ENCODE measurements at regions not wholly inside any gene's neighbourhood (a gene's known extent, or its start where the extent isn't known, plus 50 kb on each side); places are given as distances from the start of the nearest gene placed in this dataset.
A peak's percentile ranks its signal among the peaks of the same experiment; 100 is the strongest.

GRCh38 chr4:38562751-38563198 is 101.2 kb upstream of the KLF3 start:
- ATAC-seq (no peak), DNase-seq (ENCODE audit: low spot score in 2 of 2) (no peak)
- no peaks in the 10 kb centered on the region for H3K9me3 Mint-ChIP-seq
- H3K27ac Mint-ChIP-seq: no peak overlapping the region
- no peaks in the 10 kb centered on the region for H3K36me3 Mint-ChIP-seq

DNA sequence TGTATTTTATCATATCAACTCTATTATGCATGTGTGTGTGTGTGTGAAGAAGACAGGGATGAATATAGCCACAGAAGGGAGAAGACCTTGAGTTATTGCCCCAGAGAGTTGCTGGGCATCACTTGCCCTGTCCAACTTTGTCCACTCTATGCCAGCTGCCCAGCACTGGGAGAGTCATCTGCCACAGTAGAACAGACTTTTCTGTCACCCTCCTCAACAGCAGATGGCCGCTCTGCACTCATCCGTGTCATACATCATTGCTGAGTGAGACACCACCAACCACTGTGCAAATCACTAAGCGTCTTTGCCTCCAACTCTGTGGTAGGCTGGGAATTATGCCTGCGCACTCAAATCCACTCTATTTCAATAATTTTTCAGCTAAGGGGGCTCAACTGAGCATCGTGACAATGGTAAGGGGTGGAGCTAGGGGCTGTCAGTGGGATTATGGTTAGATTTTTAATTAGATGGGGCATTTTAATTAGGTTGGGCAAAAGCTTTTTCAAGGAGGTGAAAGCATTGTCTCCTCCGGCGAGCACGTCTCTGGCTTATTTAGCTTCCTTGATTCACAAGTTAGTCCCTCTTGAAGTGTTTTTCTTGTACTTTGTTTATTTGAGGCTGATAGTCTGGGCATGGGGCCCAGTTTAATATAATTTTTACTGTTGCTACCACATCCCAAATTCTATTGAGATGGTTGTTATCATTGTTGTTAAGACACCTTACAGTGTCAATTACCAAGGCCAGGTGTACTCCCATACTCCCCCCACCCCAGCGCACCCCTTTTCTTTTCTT is 100.1 kb upstream of the KLF3 start:
- no peaks in the 10 kb centered on the region for H3K9me3 Mint-ChIP-seq
- H3K36me3 Mint-ChIP-seq: no peaks in the 10 kb centered on the region
- no peak for ATAC-seq
- no peak overlapping the region for H3K27ac Mint-ChIP-seq
- DNase-seq (ENCODE audit: low spot score in 2 of 2): no peak

- Mint-ChIP-seq H3K36me3 (no peaks in the 10 kb centered on the region), H3K27ac (no peak overlapping the region), H3K9me3 (no peaks in the 10 kb centered on the region)
- no peak for DNase-seq (ENCODE audit: low spot score in 2 of 2)
- no peak for ATAC-seq
These were observed 98.5 kb upstream of the KLF3 start for GRCh38 chr4:38565271-38566199.

DNA sequence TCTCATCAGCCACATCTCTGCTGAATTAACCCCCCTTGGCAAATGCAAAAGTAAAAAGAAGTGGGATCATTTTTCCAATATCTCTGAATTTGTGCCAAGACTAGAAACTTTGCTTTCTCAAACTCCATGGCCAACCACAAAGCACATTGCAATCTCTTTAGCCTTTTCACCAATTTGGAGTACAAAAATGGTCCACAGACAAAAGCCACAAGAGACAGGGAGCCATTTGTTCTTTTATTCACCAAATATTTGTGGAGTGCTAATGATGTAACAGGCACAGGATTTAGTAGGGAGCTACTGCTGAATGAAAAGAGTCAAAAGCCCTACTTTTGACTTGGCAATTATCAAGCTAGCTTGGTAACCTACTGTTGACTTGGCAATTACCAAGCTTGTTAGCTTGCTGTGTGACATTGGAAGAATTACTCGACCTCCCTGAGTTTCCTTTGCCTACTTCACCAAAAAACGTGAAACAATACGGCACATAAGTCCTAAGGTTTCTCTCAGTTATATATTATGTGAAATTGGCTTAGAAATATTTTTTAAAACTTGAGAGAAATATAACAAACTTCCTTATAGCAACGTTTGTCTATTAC is 97.1 kb upstream of the KLF3 start:
- Mint-ChIP-seq H3K9me3 (no peaks in the 10 kb centered on the region), H3K36me3 (no peaks in the 10 kb centered on the region)
- no peak for DNase-seq (ENCODE audit: low spot score in 2 of 2)

DNA sequence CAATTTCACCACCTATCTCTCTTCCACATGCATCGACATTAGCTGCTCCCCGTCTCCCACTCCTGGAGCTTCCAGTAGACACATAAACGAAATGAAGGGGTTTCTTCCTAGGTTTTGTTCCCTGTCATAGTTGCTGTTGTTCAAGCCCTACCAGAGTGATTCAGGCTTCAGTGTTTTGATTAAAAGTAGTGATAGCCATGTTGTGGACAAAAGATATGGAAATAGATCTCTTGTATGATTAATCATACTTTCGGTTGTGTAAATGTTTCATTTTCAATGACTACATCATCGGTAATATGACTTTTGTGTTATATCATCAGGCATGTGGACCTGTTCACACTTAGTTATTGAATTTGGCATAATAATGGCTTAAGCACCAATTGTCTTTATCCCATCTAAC is 96.5 kb upstream of the KLF3 start:
- no peak overlapping the region for H3K27ac Mint-ChIP-seq
- no peaks in the 10 kb centered on the region for H3K9me3 Mint-ChIP-seq
- no peak for DNase-seq (ENCODE audit: low spot score in 2 of 2)
- H3K36me3 Mint-ChIP-seq: no peaks in the 10 kb centered on the region
- peak; percentile 22 for ATAC-seq

More for the DNA sequence above, 97.1 kb upstream of the KLF3 start:
- no peak for ATAC-seq
- H3K27ac Mint-ChIP-seq: no peak overlapping the region

GRCh38 chr4:38568768-38569167 is 95.2 kb upstream of the KLF3 start:
- no peak for ATAC-seq
- no peak overlapping the region for H3K27ac Mint-ChIP-seq

DNA sequence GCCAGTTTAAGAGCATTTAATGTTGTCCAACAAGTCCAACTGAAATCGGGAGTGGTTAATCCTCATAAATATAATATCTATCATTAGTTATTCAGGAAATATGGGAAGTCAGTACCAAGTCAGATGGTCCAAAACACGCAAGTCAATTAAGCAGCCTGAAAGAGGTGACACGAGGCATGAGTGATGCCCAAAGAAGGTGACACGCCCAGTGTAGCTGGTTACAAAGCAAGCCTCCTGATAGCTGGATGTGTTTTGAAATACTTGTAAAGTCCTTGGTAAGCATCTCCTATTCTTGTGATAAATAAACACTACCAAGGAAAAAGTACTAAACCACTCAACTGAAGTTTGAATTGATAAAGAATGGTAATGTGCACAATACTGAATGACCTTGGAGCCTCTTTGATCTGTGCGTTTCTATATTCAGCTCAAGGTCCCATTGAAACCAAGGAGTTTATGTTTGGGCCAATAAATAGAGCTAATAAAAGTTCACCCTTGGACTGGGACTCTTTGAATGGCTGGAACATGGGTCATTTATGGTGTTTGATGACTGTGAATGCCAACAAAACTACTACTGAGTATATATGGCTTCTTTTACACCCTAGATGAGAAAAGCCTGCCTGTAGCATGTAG is 93.2 kb upstream of the KLF3 start:
- ATAC-seq (no peak), DNase-seq (ENCODE audit: low spot score in 2 of 2) (no peak)
- Mint-ChIP-seq H3K9me3 (no peaks in the 10 kb centered on the region), H3K27ac (no peak overlapping the region), H3K36me3 (no peaks in the 10 kb centered on the region)

More at GRCh38 chr4:38568768-38569167, 95.2 kb upstream of the KLF3 start:
- no peak for DNase-seq (ENCODE audit: low spot score in 2 of 2)
- Mint-ChIP-seq H3K36me3 (no peaks in the 10 kb centered on the region), H3K9me3 (no peaks in the 10 kb centered on the region)

DNA sequence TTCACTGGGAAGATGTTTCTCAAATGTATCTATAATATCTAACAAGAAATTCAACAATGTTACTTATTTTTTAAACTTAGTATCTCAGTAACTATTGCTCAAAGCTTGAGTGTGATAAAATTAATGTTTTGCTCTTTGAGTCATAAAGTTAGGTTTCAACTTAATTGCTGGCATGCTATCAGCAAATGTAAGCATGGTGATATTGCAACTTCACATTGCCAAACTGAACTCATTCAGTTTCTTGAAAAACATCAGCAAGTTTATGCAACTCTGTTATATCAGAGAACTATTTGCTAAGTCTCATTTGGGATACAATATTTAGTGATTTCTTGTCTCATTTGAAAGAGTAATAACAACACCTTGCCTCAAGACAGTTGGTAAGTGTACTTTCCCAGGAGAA is 91.2 kb upstream of the KLF3 start:
- H3K27ac Mint-ChIP-seq: no peak overlapping the region
- no peaks in the 10 kb centered on the region for H3K36me3 Mint-ChIP-seq
- ATAC-seq: no peak
- H3K9me3 Mint-ChIP-seq: no peaks in the 10 kb centered on the region
- no peak for DNase-seq (ENCODE audit: low spot score in 2 of 2)

DNA sequence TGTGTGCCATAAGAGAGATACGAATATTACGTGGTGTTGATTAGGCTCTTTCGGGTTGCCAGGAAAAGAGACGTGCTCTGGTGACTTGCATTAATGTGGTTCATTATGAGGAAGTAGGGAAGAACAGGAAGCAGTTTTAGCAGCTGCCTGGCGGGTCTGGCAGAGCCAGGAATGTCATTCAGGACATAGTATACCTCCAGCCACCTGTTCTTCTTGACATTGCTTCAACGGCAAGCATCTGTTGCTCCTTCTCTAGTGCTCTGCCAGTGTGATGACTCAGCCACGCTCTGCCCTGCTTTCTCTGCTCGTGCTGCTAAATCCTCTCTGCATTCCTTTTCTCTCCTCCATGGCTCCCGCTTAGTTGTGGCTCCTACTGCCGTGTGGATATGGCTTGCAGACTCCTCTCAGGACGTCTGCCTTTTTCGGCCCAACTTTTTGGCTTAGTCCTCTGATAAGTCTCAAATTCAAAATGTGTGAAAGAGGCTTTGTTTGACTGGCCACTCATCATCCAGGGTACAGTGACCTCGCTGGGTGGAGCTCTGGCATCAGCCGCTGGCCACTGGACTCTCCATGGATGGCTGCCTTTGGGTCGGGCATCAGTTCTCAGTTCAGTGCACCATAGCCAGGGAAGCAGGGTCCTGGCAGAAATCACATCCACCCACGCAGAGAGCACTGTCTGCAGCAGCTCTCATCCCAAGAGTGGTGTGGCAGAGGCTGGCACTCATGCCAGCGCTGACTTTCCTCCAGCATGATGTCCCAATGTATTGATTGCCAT is 89.3 kb upstream of the KLF3 start:
- H3K27ac Mint-ChIP-seq: no peak overlapping the region
- no peak for ATAC-seq

GRCh38 chr4:38576767-38577166 is 87.2 kb upstream of the KLF3 start:
- Mint-ChIP-seq H3K27ac (no peak overlapping the region), H3K9me3 (peaks cover 0 to 6% of the 10 kb centered on the region in 2 donors), H3K36me3 (no peaks in the 10 kb centered on the region)
- ATAC-seq (no peak), DNase-seq (ENCODE audit: low spot score in 2 of 2) (no peak)

More for the DNA sequence above, 89.3 kb upstream of the KLF3 start:
- Mint-ChIP-seq H3K9me3 (no peaks in the 10 kb centered on the region), H3K36me3 (no peaks in the 10 kb centered on the region)
- DNase-seq (ENCODE audit: low spot score in 2 of 2): no peak

DNA sequence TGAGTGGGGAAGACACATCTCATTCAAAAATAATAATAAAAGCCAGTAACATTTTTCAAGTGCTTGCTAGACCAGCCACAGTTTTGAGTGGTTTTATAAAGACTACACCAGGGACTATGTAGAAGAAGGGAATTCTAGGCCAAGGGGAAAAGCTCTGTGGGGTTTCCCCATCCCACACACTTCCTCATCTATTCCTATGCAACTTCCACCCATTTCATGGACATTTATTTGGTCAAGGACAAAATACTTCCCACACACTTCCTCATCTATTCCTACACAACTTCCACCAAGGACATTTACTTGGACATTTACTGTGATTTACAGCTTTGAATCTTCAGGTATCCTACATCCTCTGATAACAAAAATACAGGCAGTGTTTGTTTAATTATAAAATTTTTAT is 86.5 kb upstream of the KLF3 start:
- DNase-seq (ENCODE audit: low spot score in 2 of 2): no peak
- H3K9me3 Mint-ChIP-seq: peaks cover 0 to 6% of the 10 kb centered on the region in 2 donors
- no peak overlapping the region for H3K27ac Mint-ChIP-seq
- H3K36me3 Mint-ChIP-seq: no peaks in the 10 kb centered on the region
- no peak for ATAC-seq

DNA sequence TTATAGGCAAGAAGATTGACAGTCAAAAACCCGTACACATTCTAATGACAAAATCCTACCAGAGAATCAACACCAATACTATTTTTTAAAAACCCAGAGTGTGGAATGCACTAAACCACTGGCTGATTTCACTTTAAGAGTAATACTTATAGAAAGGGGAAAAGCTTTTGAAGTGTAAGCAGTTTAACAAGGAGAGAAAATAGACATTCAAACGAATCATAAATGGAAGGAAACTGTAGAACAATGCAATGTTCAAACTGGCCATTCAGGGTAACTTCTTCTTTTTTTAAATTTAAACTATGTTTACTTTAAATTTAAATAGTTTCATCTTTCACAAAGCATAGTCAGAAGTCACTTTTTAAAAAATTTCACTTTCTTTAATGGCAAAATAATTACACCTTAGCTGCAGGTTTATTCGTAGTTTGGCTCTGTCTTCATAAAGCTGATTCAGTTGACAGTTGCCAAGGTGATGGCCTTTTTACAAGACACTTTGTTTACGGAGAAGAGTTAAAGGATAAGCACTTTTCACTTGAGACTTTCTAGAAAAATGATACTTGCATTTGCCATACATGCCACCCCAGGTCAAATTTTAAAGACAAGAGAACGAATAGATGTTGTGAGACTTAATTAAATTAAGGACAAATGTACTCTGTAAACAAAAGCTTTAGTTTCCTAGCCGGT is 82.4 kb upstream of the KLF3 start:
- DNase-seq (ENCODE audit: low spot score in 2 of 2) (no peak), ATAC-seq (no peak)
- peaks cover 0 to 18% of the 10 kb centered on the region in 2 donors for H3K9me3 Mint-ChIP-seq
- peaks cover 2 to 3% of the 10 kb centered on the region in 2 donors for H3K36me3 Mint-ChIP-seq
- no peak overlapping the region for H3K27ac Mint-ChIP-seq

DNA sequence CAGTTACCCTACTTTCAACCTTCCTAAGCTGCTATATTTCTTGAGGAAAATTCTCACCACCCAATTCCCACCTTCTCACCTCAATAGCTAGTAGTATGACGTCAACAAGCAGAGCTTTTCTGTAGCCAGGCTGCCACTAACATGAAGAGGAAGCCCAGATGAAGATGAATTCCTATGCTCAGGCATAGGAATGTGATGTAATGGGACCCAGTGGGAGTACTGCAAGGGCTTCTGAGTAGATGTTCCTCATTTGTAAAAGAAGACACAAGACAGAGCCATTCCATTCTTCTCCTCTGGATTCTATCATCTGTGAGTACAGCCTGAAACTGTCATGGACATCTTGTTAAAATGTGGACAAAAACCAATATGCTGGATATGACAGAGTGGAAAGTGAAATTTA is 81.6 kb upstream of the KLF3 start:
- ATAC-seq: no peak
- Mint-ChIP-seq H3K27ac (no peak overlapping the region), H3K9me3 (peaks cover 0 to 20% of the 10 kb centered on the region in 2 donors), H3K36me3 (peaks cover 5 to 6% of the 10 kb centered on the region in 2 donors)
- no peak for DNase-seq (ENCODE audit: low spot score in 2 of 2)

GRCh38 chr4:38582889-38583470 is 81.0 kb upstream of the KLF3 start:
- DNase-seq (ENCODE audit: low spot score in 2 of 2) (no peak), ATAC-seq (peak; percentile 79 to 84)
- peaks cover 0 to 22% of the 10 kb centered on the region in 2 donors for H3K9me3 Mint-ChIP-seq
- H3K36me3 Mint-ChIP-seq: peaks cover 5 to 6% of the 10 kb centered on the region in 2 donors
- no peak overlapping the region for H3K27ac Mint-ChIP-seq

DNA sequence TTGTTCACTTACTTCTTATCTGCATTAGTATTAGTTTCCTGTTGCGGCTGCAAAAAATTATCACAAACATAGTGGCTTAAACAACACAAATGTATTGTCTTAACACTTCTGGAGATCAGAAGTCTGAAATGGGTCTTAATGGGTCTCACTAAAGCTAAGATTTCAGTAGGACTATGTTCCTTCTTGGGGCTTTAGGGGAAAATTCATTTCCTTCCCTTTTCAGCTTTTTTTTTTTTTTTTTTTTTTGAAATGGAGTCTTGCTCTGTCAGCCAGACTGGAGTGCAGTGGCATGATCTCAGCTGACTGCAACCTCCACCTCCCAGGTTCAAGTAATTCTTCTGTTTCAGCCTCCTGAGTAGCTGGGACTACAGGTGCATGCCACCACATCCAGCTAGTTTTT is 78.1 kb upstream of the KLF3 start:
- no peak for ATAC-seq

More for the DNA sequence above, 78.1 kb upstream of the KLF3 start:
- H3K36me3 Mint-ChIP-seq: peaks cover 5 to 6% of the 10 kb centered on the region in 2 donors
- no peak for DNase-seq (ENCODE audit: low spot score in 2 of 2)
- peaks cover 0 to 25% of the 10 kb centered on the region in 2 donors for H3K9me3 Mint-ChIP-seq
- H3K27ac Mint-ChIP-seq: no peak overlapping the region
